ENCODE measurements at regions not wholly inside any gene's neighbourhood (a gene's known extent, or its start where the extent isn't known, plus 50 kb on each side); places are given as distances from the start of the nearest gene placed in this dataset.
"Not testable (repeated sequence)": the region's sequence is repeated elsewhere in the genome, so short reads cannot be mapped to it uniquely, and the experiment has no call there.

DNA sequence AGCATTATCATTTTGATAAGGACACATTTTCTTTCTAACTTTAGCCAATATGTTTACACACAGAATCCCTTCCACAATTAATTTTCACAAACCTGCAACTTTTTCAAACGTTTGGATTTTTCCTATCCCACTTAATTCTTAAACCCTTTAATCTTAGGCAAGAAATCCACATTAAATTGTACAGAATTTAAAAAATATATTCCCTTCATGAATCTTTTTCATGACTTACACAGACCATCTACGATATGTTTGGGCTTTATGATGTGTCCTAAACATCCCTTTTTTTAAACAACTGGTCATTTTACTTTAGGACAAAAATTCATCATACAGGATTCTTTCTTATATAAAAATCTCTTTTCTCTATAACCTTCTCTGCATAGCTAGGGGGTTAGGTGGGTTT, 241.5 kb upstream of the CNTNAP4 start:
- Mint-ChIP-seq H3K9me3 (peaks cover 4% of the 10 kb centered on the region), H3K36me3 (no peaks in the 10 kb centered on the region), H3K4me3 (no peak overlapping the region), H3K27ac (no peak overlapping the region), H3K27me3 (no peaks in the 10 kb centered on the region), H3K4me1 (no peaks in the 10 kb centered on the region)
- ATAC-seq (ENCODE audit: low read depth) (no peak), DNase-seq (no peak)
- POLR2A ChIA-PET: no interaction called here

DNA sequence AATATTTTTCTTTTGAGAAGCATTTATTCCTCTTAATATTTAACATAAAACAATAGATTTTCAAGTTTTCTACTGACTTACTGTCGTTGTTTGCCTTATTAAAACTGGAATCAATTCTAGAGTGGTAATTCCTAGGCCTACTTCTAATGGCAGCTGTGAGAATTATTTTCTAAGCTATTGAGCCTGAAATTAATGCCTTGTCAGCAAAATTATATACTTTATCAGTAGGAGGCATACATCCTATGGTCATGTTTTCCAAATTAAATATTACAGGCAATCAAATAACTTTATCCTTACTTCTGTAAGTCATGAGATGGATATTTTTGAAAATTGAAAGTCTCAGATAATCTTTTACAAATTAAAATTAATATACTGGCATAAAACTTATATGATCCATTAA, 239.1 kb upstream of the CNTNAP4 start:
- Mint-ChIP-seq H3K36me3 (no peaks in the 10 kb centered on the region), H3K4me3 (no peak overlapping the region), H3K27ac (no peak overlapping the region), H3K27me3 (no peaks in the 10 kb centered on the region), H3K9me3 (peaks cover 3% of the 10 kb centered on the region), H3K4me1 (no peaks in the 10 kb centered on the region)
- ATAC-seq (ENCODE audit: low read depth) (no peak), DNase-seq (no peak)
- POLR2A ChIA-PET: no interaction called here

DNA sequence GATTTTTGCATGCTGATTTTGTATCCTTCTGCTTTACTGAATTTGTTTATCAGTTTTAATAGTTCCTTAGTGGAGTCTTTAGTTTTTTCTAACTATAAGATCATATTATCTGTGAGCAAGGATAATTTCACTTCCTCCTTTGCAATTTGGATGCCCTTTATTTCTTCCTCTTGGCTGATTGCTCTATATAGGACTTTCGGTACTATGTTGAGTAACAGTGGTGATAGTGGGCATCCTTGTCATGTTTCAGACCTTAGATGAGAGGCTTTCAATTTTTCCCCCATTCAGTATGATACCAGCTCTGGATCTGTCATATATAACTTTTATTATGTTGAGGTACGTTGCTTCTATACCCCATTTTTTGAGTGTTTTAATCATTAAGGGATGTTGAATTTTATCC, 224.5 kb upstream of the CNTNAP4 start:
- Mint-ChIP-seq H3K27ac (no peak overlapping the region), H3K36me3 (no peaks in the 10 kb centered on the region), H3K4me3 (no peak overlapping the region), H3K27me3 (no peaks in the 10 kb centered on the region), H3K4me1 (no peaks in the 10 kb centered on the region), H3K9me3 (no peaks in the 10 kb centered on the region)
- DNase-seq (no peak), ATAC-seq (ENCODE audit: low read depth) (no peak)
- POLR2A ChIA-PET: no interaction called here

DNA sequence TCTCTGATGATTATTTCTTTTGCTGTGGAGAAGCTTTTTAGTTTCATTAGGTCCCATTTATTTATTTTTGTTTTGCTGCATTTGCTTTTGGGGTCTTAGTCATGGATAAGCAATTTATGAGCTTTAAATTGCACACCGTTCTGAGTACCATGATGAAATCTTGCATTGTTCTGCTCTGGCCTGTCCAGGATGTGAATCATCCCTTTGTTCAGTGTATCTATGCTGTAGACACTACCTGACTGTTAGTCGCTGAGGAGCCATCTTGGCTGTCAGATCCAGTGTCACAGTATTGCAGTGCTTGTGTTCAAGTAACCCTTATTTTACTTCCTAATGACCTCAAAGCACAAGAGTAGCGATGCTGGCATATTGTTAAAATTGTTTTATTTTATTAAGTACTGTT, 218.0 kb upstream of the CNTNAP4 start:
- H3K27ac Mint-ChIP-seq: no peak overlapping the region
- H3K9me3 Mint-ChIP-seq: peaks cover 2% of the 10 kb centered on the region
- H3K4me1 Mint-ChIP-seq: no peaks in the 10 kb centered on the region
- no peaks in the 10 kb centered on the region for H3K27me3 Mint-ChIP-seq
- DNase-seq (no peak), ATAC-seq (ENCODE audit: low read depth) (no peak)
- no peak overlapping the region for H3K4me3 Mint-ChIP-seq
- H3K36me3 Mint-ChIP-seq: no peaks in the 10 kb centered on the region
- POLR2A ChIA-PET: no interaction called here

DNA sequence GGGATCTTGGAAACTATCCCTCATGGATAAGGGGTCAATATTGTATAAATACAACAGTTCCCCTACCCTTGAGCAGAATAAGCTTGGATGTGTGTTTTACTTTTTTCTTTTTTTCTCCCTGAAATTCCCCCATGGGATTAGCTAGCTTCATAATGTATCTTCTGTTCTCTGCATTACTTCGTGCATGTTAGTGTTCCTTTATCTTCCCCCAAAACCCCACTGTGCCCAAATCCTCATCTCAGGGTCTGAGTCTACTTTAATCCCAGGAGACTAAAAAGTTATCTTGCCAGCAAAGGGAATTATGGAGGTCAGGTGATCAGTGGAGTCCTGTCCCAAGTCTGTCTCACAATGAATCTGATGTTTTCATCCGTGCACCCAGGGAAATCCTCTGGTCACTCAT, 217.5 kb upstream of the CNTNAP4 start:
- no peaks in the 10 kb centered on the region for H3K36me3 Mint-ChIP-seq
- DNase-seq (no peak), ATAC-seq (ENCODE audit: low read depth) (no peak)
- H3K27me3 Mint-ChIP-seq: no peaks in the 10 kb centered on the region
- H3K9me3 Mint-ChIP-seq: peaks cover 2% of the 10 kb centered on the region
- H3K4me1 Mint-ChIP-seq: no peaks in the 10 kb centered on the region
- POLR2A ChIA-PET: no interaction called here
- H3K27ac Mint-ChIP-seq: no peak overlapping the region
- H3K4me3 Mint-ChIP-seq: no peak overlapping the region

DNA sequence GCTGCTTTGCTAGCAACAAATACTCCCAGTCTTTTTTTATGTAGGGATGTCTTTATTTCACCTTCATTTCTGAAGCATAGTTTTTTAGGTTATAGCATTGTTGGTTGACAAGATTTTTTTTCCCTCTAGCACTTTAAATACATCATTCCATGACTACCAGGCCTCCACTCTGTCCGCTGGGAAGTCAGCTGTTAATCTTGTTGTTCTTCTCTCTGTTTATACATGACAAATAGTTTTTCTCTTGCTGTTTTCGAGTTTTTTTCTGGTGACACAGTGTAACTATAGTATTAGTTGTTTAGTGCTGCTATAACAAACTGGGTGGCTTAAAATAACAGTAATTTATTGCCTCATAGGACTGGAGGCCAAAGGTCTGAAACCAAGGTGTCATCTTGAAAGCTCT, 205.5 kb upstream of the CNTNAP4 start:
- DNase-seq: no peak
- Mint-ChIP-seq H3K4me1 (no peaks in the 10 kb centered on the region), H3K9me3 (no peaks in the 10 kb centered on the region), H3K36me3 (no peaks in the 10 kb centered on the region), H3K27ac (no peak overlapping the region), H3K4me3 (no peak overlapping the region), H3K27me3 (no peaks in the 10 kb centered on the region)
- no peak for ATAC-seq (ENCODE audit: low read depth)
- POLR2A ChIA-PET: no interaction called here

DNA sequence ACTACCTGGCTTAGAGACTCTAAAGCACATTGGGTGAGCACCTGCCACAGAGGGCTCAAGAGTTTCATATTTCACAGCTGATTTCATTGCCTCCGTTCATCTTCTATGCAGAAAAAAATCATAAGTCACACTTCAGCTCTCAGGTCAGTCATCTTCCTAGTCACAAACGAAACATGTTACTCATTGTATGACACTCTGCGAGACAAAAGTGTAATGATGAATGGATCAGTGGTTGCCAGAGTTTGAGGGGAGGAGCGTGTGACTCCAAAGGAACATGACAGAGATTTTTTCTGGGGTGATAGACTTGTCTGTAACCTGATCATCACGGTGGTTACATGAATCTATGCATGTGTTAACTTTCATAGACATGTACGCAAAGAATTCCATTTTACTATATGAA, 195.2 kb upstream of the CNTNAP4 start:
- POLR2A ChIA-PET: no interaction called here
- no peak overlapping the region for H3K4me3 Mint-ChIP-seq
- H3K4me1 Mint-ChIP-seq: no peaks in the 10 kb centered on the region
- no peaks in the 10 kb centered on the region for H3K27me3 Mint-ChIP-seq
- H3K36me3 Mint-ChIP-seq: no peaks in the 10 kb centered on the region
- no peak for DNase-seq
- no peak overlapping the region for H3K27ac Mint-ChIP-seq
- H3K9me3 Mint-ChIP-seq: no peaks in the 10 kb centered on the region
- no peak for ATAC-seq (ENCODE audit: low read depth)

DNA sequence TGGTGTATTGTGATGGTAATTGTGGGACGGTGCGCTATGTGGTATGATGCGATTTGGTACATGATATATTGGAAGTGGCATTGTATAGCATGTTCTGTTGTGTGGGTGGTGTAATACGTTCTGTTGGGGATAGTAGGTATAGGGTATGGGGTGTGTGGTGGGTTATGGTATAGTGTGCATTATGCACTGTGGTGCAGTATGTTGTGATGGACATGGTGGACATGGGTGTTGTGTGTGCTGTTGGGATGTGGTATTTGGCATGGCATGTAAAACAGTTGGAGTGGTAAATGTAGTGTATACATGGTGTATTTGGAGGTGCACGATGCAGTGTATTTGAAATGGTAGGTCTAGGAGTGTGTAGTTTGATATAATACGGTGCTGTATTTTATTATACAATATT, 170.6 kb upstream of the CNTNAP4 start:
- no peak overlapping the region for H3K27ac Mint-ChIP-seq
- H3K27me3 Mint-ChIP-seq: no peaks in the 10 kb centered on the region
- H3K36me3 Mint-ChIP-seq: no peaks in the 10 kb centered on the region
- POLR2A ChIA-PET: no interaction called here
- H3K4me1 Mint-ChIP-seq: no peaks in the 10 kb centered on the region
- peaks cover 4% of the 10 kb centered on the region for H3K9me3 Mint-ChIP-seq
- no peak overlapping the region for H3K4me3 Mint-ChIP-seq
- no peak for DNase-seq
- no peak for ATAC-seq (ENCODE audit: low read depth)

DNA sequence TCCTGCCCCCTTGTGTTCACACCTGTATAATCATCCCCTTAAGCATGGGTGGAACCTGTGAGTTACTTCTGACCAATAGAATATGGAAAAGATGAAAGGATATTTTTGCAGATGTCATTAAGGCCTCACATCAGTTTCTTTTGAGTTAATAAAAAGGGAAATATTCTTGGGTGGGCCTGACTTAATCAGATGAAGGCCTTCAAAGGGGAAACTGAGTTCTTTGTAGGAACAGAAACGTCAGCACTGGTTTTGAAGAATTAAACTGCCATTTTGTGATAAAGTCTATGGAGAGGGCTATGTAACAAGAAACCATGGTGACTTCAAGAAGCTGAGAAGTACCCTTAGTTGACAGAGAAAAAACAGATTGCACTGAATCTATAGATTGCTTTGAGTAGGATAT, 168.7 kb upstream of the CNTNAP4 start:
- H3K4me3 Mint-ChIP-seq: no peak overlapping the region
- POLR2A ChIA-PET: no interaction called here

DNA sequence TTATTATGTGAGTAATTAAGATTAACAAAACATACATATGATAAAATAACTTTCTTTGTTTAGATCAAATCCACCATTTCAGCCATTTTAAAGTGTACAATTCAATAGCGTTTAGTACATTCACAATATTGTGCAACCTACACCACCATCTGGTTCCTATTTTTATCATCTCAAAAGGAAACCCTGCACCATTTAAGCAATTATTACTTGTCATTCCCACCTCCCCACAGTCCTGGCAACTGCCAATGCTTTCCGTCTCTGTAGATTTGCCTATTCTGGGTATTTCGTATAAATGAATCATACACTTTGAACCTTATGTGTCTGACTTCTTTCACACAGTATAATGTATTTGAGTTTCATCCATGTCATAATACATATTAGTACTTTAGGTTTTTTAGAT, 162.5 kb upstream of the CNTNAP4 start:
- peaks cover 4% of the 10 kb centered on the region for H3K9me3 Mint-ChIP-seq
- no peaks in the 10 kb centered on the region for H3K4me1 Mint-ChIP-seq
- no peak for ATAC-seq (ENCODE audit: low read depth)
- H3K27ac Mint-ChIP-seq: no peak overlapping the region
- H3K36me3 Mint-ChIP-seq: no peaks in the 10 kb centered on the region
- POLR2A ChIA-PET: no interaction called here
- no peaks in the 10 kb centered on the region for H3K27me3 Mint-ChIP-seq
- DNase-seq: no peak
- H3K4me3 Mint-ChIP-seq: no peak overlapping the region

More for the DNA sequence above, 168.7 kb upstream of the CNTNAP4 start:
- Mint-ChIP-seq H3K36me3 (no peaks in the 10 kb centered on the region), H3K9me3 (peaks cover 4% of the 10 kb centered on the region), H3K27me3 (no peaks in the 10 kb centered on the region), H3K27ac (no peak overlapping the region), H3K4me1 (no peaks in the 10 kb centered on the region)
- no peak for DNase-seq
- ATAC-seq (ENCODE audit: low read depth): no peak

DNA sequence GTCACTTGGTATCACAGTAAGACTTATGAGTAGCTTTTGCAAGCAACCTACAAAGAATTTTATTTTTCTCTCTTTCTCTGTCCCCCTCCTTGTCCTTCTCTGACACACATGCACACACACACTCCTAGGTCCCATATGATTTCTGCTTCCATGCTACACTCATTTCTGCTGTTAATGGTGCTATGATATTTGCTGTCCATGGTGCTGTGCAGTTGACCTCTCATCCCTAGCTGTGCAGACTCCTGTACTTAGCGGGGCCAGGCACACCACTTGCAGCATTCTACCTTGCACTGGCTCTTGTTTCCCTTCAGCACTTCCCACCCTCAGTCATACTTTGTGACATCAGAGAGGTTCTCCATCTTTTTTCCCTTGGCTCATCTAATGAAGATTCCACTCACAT, 158.9 kb upstream of the CNTNAP4 start:
- Mint-ChIP-seq H3K4me1 (no peaks in the 10 kb centered on the region), H3K27me3 (no peaks in the 10 kb centered on the region), H3K9me3 (peaks cover 4% of the 10 kb centered on the region), H3K36me3 (no peaks in the 10 kb centered on the region), H3K4me3 (no peak overlapping the region), H3K27ac (no peak overlapping the region)
- ATAC-seq (ENCODE audit: low read depth) (no peak), DNase-seq (no peak)
- POLR2A ChIA-PET: no interaction called here

DNA sequence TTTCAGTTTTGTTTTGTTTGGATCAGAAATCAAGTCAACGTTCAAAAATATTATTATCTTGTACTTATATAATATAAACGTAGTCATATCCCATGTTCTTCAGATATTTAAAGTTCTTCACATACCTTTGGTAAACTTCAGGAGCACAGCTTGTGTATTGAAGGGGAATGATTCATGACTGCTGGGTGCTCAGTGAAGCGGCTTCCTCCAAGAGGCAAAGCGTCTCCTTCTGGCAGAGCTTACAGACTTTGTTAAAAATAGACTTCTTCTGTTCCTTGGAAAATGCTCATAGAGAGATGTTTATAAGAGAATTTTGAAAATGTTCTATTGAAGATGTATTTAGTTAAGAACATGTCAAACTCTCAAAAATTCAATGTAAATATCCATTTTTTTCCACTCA, 155.6 kb upstream of the CNTNAP4 start:
- no peak overlapping the region for H3K27ac Mint-ChIP-seq
- H3K4me3 Mint-ChIP-seq: no peak overlapping the region
- no peaks in the 10 kb centered on the region for H3K4me1 Mint-ChIP-seq
- H3K36me3 Mint-ChIP-seq: no peaks in the 10 kb centered on the region
- ATAC-seq (ENCODE audit: low read depth): no peak
- H3K27me3 Mint-ChIP-seq: no peaks in the 10 kb centered on the region
- DNase-seq: no peak
- peaks cover 4% of the 10 kb centered on the region for H3K9me3 Mint-ChIP-seq
- POLR2A ChIA-PET: no interaction called here

DNA sequence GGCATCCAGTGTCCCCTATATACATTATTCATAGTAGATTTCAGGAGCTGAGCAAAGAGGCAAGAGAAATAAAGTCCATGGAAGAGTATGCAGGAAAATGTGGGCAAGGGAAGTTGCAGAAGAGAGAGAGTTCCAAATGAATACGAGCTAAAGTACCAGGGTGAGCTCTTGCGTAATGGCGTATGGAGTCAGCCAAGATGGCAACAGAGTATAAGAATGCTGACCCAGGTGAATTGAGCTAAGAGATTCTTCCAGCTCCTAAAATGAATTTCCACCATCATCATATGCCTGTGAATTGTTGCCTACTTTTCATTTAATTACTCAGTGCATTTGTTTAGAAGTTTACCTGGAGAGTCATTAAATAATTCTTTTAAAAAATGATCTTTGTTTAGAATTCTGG, 153.2 kb upstream of the CNTNAP4 start:
- Mint-ChIP-seq H3K27me3 (no peaks in the 10 kb centered on the region), H3K4me3 (no peak overlapping the region), H3K27ac (no peak overlapping the region), H3K9me3 (peaks cover 2% of the 10 kb centered on the region), H3K36me3 (no peaks in the 10 kb centered on the region), H3K4me1 (no peaks in the 10 kb centered on the region)
- no peak for DNase-seq
- ATAC-seq (ENCODE audit: low read depth): no peak
- POLR2A ChIA-PET: no interaction called here

DNA sequence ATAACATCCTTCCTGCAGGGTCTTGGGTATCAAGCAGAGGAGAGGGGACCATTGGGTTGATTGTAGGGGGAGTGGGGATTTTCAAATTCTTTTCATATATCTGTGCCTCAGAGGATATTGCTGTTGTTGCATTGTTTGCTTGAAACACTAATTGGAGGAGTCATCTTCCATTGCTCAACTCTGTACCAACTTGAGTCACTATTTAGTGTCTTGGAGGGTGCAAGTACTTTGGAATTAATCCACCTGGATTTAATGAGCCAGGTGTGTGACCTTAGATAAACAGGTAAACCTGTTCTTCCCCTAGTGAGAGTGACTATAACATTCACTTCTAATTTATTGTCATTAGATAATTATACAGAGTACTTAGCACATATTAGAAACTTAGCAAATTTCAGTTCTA, 151.3 kb upstream of the CNTNAP4 start:
- Mint-ChIP-seq H3K9me3 (peaks cover 4% of the 10 kb centered on the region), H3K27ac (no peak overlapping the region), H3K4me1 (no peaks in the 10 kb centered on the region), H3K36me3 (no peaks in the 10 kb centered on the region), H3K27me3 (no peaks in the 10 kb centered on the region), H3K4me3 (no peak overlapping the region)
- ATAC-seq (ENCODE audit: low read depth) (no peak), DNase-seq (no peak)
- POLR2A ChIA-PET: no interaction called here

DNA sequence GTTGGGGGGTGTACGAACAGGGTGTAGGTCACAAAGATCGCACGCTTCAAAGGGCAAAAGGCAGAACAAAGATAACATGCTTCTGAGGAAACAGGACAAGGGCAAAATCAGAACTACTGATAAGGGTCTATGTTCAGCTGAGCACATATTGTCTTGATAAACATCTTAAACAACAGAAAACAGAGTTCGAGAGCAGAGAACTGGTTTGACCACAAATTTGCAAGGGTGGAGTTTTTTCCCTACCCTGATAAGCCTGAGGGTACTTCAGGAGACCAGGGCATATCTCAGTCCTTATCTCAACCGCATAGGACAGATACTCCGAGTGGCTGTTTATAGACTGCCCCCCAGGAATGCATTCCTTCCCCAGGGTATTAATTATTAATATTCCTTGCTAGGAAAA, 139.1 kb upstream of the CNTNAP4 start:
- DNase-seq; H3K9me3 Mint-ChIP-seq; POLR2A ChIA-PET; H3K27ac Mint-ChIP-seq; H3K27me3 Mint-ChIP-seq; H3K4me3 Mint-ChIP-seq; H3K36me3 Mint-ChIP-seq; H3K4me1 Mint-ChIP-seq; ATAC-seq (ENCODE audit: low read depth): not testable (repeated sequence)
